H1 (cell line): ENCODE measurements at regions not wholly inside any gene's neighbourhood (a gene's known extent, or its start where the extent isn't known, plus 50 kb on each side); places are given as distances from the start of the nearest gene placed in this dataset.

Source experiments
- CTCF ChIA-PET: fragments of 300-600 bp; sonication (Branson Sonifier 250); formaldehyde crosslinking; loops from one replicate; lab custom pipeline; 2021; ENCODE audit not compliant: partially characterized antibody; lab: Charles Lee
- POLR2A ChIA-PET: fragments of 300-600 bp; sonication (Branson Sonifier 250); formaldehyde crosslinking; loops from one replicate; lab custom pipeline; 2021; ENCODE audit warnings: inconsistent platforms; ENCODE audit not compliant: partially characterized antibody; lab: Charles Lee
- DNase-seq, 2 experiments: peaks; one replicate each; pipeline versions ENCODE4 v3.0.0 to v3.0.0-alpha.2; 2010 to 2022; ENCODE audit warnings: low spot score in 2 of 2, low read depth in 1 of 2, mixed read lengths in 1 of 2
- FAIRE-seq: peaks from 2 replicates; lab custom pipeline; 2011; peaks lifted over from hg19 to GRCh38; lab: Jason Lieb, UNC
- H2AFZ ChIP-seq: 2 replicates; pipeline ENCODE4 v1.8.1; 2012; ENCODE audit warnings: low read length, inconsistent platforms
- H2AK5ac ChIP-seq: 2 replicates; pipeline ENCODE4 v1.6.1; 2013; ENCODE audit warnings: low read depth, low read length
- H2BK120ac ChIP-seq: replicated peaks from 2 replicates; pipeline ENCODE3; 2013; ENCODE audit warnings: low read depth, low read length, inconsistent platforms
- H2BK12ac ChIP-seq: 2 replicates; pipeline ENCODE4 v1.6.1; 2013; ENCODE audit warnings: low read depth, low read length
- H2BK15ac ChIP-seq: 2 replicates; pipeline ENCODE4 v1.6.1; 2013; ENCODE audit warnings: low read length
- H2BK20ac ChIP-seq: 2 replicates; pipeline ENCODE4 v1.6.1; 2013; ENCODE audit warnings: low read length
- H2BK5ac ChIP-seq: 2 replicates; pipeline ENCODE4 v1.6.1; 2013; ENCODE audit warnings: low read depth, low read length
- H3K14ac ChIP-seq: 2 replicates; pipeline ENCODE4 v1.6.1; 2013; ENCODE audit warnings: inconsistent platforms; ENCODE audit not compliant: insufficient read length
- H3K18ac ChIP-seq: 2 replicates; pipeline ENCODE4 v1.6.1; 2013; ENCODE audit warnings: low read length; ENCODE audit errors: extremely low read depth
- H3K23ac ChIP-seq: 2 replicates; pipeline ENCODE4 v1.6.1; 2013; ENCODE audit warnings: inconsistent platforms; ENCODE audit not compliant: insufficient read length
- H3K23me2 ChIP-seq: 2 replicates; pipeline ENCODE4 v1.6.1; 2013; ENCODE audit warnings: low read depth, low read length
- H3K27ac ChIP-seq: 2 replicates; pipeline ENCODE4 v1.6.1; 2011; ENCODE audit warnings: low read depth, low read length, inconsistent platforms
- H3K27me3 ChIP-seq, 4 experiments: replicated peaks in 1 of 4; 1 replicate in 1 of 4; 2 replicates in 3 of 4; pipeline versions ENCODE4 v1.6.1 to v1.8.1; 2011 to 2013; ENCODE audit warnings: low read length in 3 of 4, mild to moderate bottlenecking in 3 of 4, inconsistent platforms in 2 of 4, mixed read lengths in 2 of 4, moderate library complexity in 1 of 4; ENCODE audit not compliant: control insufficient read depth in 3 of 4, insufficient read depth in 3 of 4; ENCODE audit errors: extremely low read depth in 1 of 4
- H3K36me3 ChIP-seq, 4 experiments: 2 replicates each; pipeline versions ENCODE4 v1.6.1 to v1.8.1; 2011 to 2013; ENCODE audit warnings: mild to moderate bottlenecking in 4 of 4, low read length in 3 of 4, moderate library complexity in 2 of 4, control low read depth in 1 of 4, inconsistent platforms in 1 of 4; ENCODE audit not compliant: insufficient read depth in 4 of 4, control insufficient read depth in 2 of 4
- H3K4ac ChIP-seq: replicated peaks from 2 replicates; pipeline ENCODE3; 2013; ENCODE audit warnings: low read length, low read depth, mixed read lengths, inconsistent platforms; ENCODE audit not compliant: insufficient read length
- H3K4me1 ChIP-seq, 4 experiments: replicated peaks in 1 of 4; 1 replicate in 1 of 4; 2 replicates in 3 of 4; pipeline versions ENCODE4 v1.6.1 to v1.8.1; 2011 to 2013; ENCODE audit warnings: low read length in 3 of 4, inconsistent platforms in 2 of 4, mixed read lengths in 1 of 4; ENCODE audit not compliant: insufficient read depth in 4 of 4, control insufficient read depth in 3 of 4
- H3K4me2 ChIP-seq, 2 experiments: 2 replicates each; pipeline versions ENCODE4 v1.6.1 to v1.8.1; 2011 to 2013; ENCODE audit warnings: low read depth in 2 of 2, low read length in 2 of 2, control low read depth in 1 of 2, inconsistent platforms in 1 of 2, mild to moderate bottlenecking in 1 of 2; ENCODE audit not compliant: insufficient read depth in 1 of 2
- H3K4me3 ChIP-seq, 4 experiments: fragments of 200-600, 300-600 bp in 1 of 4; sonication (generic), shearing (Covaris generic), sonication (Bioruptor Twin) in 1 of 4; 2 replicates each; pipeline versions ENCODE4 v1.5.1 to v1.8.1; 2011 to 2016; ENCODE audit warnings: low read length in 4 of 4, low read depth in 3 of 4, control low read depth in 2 of 4, inconsistent platforms in 2 of 4, mild to moderate bottlenecking in 2 of 4, mixed read lengths in 1 of 4, moderate library complexity in 1 of 4; ENCODE audit not compliant: insufficient read depth in 2 of 4; ENCODE audit errors: extremely low read depth in 1 of 4
- H3K56ac ChIP-seq: replicated peaks from 2 replicates; pipeline ENCODE3; 2013; ENCODE audit warnings: low read depth, mild to moderate bottlenecking, mixed read lengths, low read length, inconsistent platforms; ENCODE audit not compliant: insufficient read length
- H3K79me1 ChIP-seq: 2 replicates; pipeline ENCODE4 v1.6.1; 2013; ENCODE audit warnings: low read depth, low read length, control low read depth
- H3K79me2 ChIP-seq, 2 experiments: 2 replicates each; pipeline versions ENCODE4 v1.6.1 to v1.8.1; 2012 to 2013; ENCODE audit warnings: low read length in 2 of 2, mild to moderate bottlenecking in 2 of 2, inconsistent platforms in 1 of 2; ENCODE audit not compliant: insufficient read depth in 2 of 2, control insufficient read depth in 1 of 2
- H3K9ac ChIP-seq, 4 experiments: replicated peaks in 1 of 4; 1 replicate in 1 of 4; 2 replicates in 3 of 4; pipeline versions ENCODE4 v1.6.1 to v1.8.1; 2011 to 2013; ENCODE audit warnings: low read depth in 3 of 4, low read length in 3 of 4, control low read depth in 2 of 4, mild to moderate bottlenecking in 2 of 4, moderate library complexity in 2 of 4, inconsistent platforms in 1 of 4; ENCODE audit errors: extremely low read depth in 1 of 4
- H3K9me3 ChIP-seq, 2 experiments: 2 replicates each; pipeline versions ENCODE4 v1.6.1 to v1.8.1; 2012 to 2013; ENCODE audit warnings: mild to moderate bottlenecking in 2 of 2, moderate library complexity in 2 of 2, control low read depth in 1 of 2, inconsistent platforms in 1 of 2, low read depth in 1 of 2, low read length in 1 of 2, mixed read lengths in 1 of 2; ENCODE audit not compliant: insufficient read depth in 2 of 2
- H4K20me1 ChIP-seq, 2 experiments: replicated peaks in 1 of 2; 2 replicates each; pipeline versions ENCODE3 to v1.8.1; 2011 to 2013; ENCODE audit warnings: inconsistent platforms in 2 of 2, low read length in 2 of 2, mild to moderate bottlenecking in 1 of 2; ENCODE audit not compliant: insufficient read depth in 2 of 2, control insufficient read depth in 1 of 2
- H4K5ac ChIP-seq: 2 replicates; pipeline ENCODE4 v1.6.1; 2013; ENCODE audit warnings: low read length, low read depth, mixed read lengths, inconsistent platforms; ENCODE audit not compliant: insufficient read length
- H4K8ac ChIP-seq: 2 replicates; pipeline ENCODE4 v1.8.0; 2013; ENCODE audit warnings: mild to moderate bottlenecking, moderate library complexity, low read length, inconsistent platforms; ENCODE audit not compliant: insufficient read depth; ENCODE audit errors: extremely low read depth
- H4K91ac ChIP-seq: replicated peaks from 2 replicates; pipeline ENCODE3; 2013; ENCODE audit warnings: low read length, mixed read lengths, inconsistent platforms; ENCODE audit not compliant: insufficient read length
- KDM1A ChIP-seq: fragments of 200-600, 300-600 bp; sonication (generic); IDR thresholded peaks from 2 replicates; pipeline ENCODE4 v1.7.1; 2016; ENCODE audit warnings: mild to moderate bottlenecking, low read length, borderline replicate concordance
- RAD21 ChIP-seq, 2 experiments: IDR thresholded peaks in 1 of 2; conservative IDR thresholded peaks in 1 of 2; 2 replicates each; pipeline ENCODE4 v1.6.1; 2011; ENCODE audit warnings: low read depth in 2 of 2, low read length in 2 of 2, improper control_type of control experiment in 1 of 2, inconsistent platforms in 1 of 2, mild to moderate bottlenecking in 1 of 2, moderate library complexity in 1 of 2
- WGBS, 2 experiments: shearing (Covaris generic) in 1 of 2; methylation state at CpG; one replicate each; pipeline versions ENCODE4 v1.1.6 to v1.1.7; 2013 to 2015; ENCODE audit warnings: low lambda C conversion rate in 2 of 2, mixed read lengths in 2 of 2, inconsistent platforms in 1 of 2, low coverage in 1 of 2, missing lambda C conversion rate in 1 of 2; ENCODE audit not compliant: insufficient replicate concordance in 2 of 2, insufficient coverage in 1 of 2, insufficient read length in 1 of 2; ENCODE audit errors: extremely low coverage in 1 of 2, missing lambda C conversion rate in 1 of 2; 5-methylcytosine and 5-hydroxymethylcytosine counted together
- TF ChIP-seq, protein P1 (sequence below), 3 experiments: IDR thresholded peaks; 1 replicate in 2 of 3; 2 replicates in 1 of 3; pipeline versions ENCODE4 v1.5.1 to v1.6.1; 2011; ENCODE audit warnings: low read length in 3 of 3, mild to moderate bottlenecking in 3 of 3, inconsistent platforms in 2 of 3, low read depth in 1 of 3, moderate library complexity in 1 of 3; ENCODE audit not compliant: insufficient read depth in 1 of 3; ENCODE audit errors: control extremely low read depth in 1 of 3

DNA sequence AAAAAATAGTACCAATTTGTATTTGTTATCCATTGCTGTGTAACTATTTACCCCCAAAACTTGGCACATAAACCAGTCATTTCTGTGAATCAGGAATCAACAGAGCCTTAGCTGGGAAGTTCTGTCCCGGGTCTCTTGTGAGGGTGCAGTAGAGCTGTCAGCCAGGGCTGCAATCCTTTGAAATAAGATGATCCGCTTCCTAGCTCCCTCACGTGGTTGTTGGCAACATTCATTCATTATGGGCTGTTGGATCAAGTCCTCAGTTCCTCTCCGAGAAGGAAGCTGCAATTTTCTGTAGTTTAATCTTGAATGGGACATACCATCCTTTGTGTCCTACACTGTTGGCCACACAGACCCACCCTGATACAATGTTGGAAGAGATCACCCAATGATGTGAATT is 277.2 kb downstream of the SUCLA2 start:
- H2AFZ ChIP-seq = 0 out of 2 replicates have a peak overlapping the region, but pooled peaks have one; percentile 88
- no peak for DNase-seq
- CTCF ChIA-PET = interaction anchor here (0.7 to 2.0 kb wide), 7 partner anchors 12 to 883 kb away, joined by 3 to 7 read pairs (median 4); no protein-coding TSS in a partner anchor

More for the DNA sequence above, 277.2 kb downstream of the SUCLA2 start:
- FAIRE-seq = no peak
- Histone ChIP-seq H3K36me3 (no peaks in the 10 kb centered on the region), H3K79me2 (no peaks in the 10 kb centered on the region), H4K8ac (no peak overlapping the region), H2AK5ac (no peak overlapping the region), H3K23ac (no peak overlapping the region), H3K14ac (no peak overlapping the region), H3K4me1 (no peaks in the 10 kb centered on the region), H4K91ac (no peak overlapping the region), H4K20me1 (no peaks in the 10 kb centered on the region), H3K18ac (no peak overlapping the region), H3K23me2 (no peaks in the 10 kb centered on the region), H2BK15ac (no peak overlapping the region), H3K27ac (no peak overlapping the region), H3K9me3 (no peaks in the 10 kb centered on the region), H3K4ac (no peak overlapping the region), H3K9ac (no peak overlapping the region), H2BK20ac (no peak overlapping the region), H3K79me1 (no peaks in the 10 kb centered on the region), H2BK120ac (no peak overlapping the region), H3K56ac (no peak overlapping the region), H3K27me3 (no peaks in the 10 kb centered on the region), H3K4me3 (no peak overlapping the region), H4K5ac (no peak overlapping the region), H2BK12ac (no peak overlapping the region), H2BK5ac (no peak overlapping the region), H3K4me2 (no peak overlapping the region)
- POLR2A ChIA-PET = no interaction called here
- TF ChIP-seq RAD21 (IDR thresholded peaks at IDR 0.05 in 1 of 2, conservative IDR thresholded peaks at IDR 0.05 in 1 of 2; ENCODE audit: low read depth in 2 of 2, low read length in 2 of 2) (peak; percentile 35 to 42), KDM1A (no peak)
- TF ChIP-seq, protein P1, sequence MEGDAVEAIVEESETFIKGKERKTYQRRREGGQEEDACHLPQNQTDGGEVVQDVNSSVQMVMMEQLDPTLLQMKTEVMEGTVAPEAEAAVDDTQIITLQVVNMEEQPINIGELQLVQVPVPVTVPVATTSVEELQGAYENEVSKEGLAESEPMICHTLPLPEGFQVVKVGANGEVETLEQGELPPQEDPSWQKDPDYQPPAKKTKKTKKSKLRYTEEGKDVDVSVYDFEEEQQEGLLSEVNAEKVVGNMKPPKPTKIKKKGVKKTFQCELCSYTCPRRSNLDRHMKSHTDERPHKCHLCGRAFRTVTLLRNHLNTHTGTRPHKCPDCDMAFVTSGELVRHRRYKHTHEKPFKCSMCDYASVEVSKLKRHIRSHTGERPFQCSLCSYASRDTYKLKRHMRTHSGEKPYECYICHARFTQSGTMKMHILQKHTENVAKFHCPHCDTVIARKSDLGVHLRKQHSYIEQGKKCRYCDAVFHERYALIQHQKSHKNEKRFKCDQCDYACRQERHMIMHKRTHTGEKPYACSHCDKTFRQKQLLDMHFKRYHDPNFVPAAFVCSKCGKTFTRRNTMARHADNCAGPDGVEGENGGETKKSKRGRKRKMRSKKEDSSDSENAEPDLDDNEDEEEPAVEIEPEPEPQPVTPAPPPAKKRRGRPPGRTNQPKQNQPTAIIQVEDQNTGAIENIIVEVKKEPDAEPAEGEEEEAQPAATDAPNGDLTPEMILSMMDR (IDR thresholded peaks at IDR 0.05; ENCODE audit: control extremely low read depth in 1 of 3, insufficient read depth in 1 of 3, low read depth in 1 of 3, low read length in 3 of 3) = peak in 2 of 3 experiments; percentile 13 to 26; a peak in 2 of 4 replicates
- WGBS, 2 experiments = 59% methylated on average over 4 of the region's 4 CpGs; no CpG with 5 or more reads in 1 of the 2 experiments
